Glutamatergic neuron (in vitro differentiated cells): ENCODE measurements at regions not wholly inside any gene's neighbourhood (a gene's known extent, or its start where the extent isn't known, plus 50 kb on each side); places are given as distances from the start of the nearest gene placed in this dataset.

ENCODE experiments used
- DNase-seq: peaks from one replicate; pipeline ENCODE4 v3.0.0; 2022
- H3K27ac Mint-ChIP-seq: one replicate; pipeline ENCODE4 v1.8.0; 2020; ENCODE audit warnings: mild to moderate bottlenecking, mixed read lengths, inconsistent platforms; ENCODE audit not compliant: unreplicated experiment
- H3K27me3 Mint-ChIP-seq: one replicate; pipeline ENCODE4 v1.8.0; 2020; ENCODE audit warnings: mild to moderate bottlenecking, moderate library complexity, mixed read lengths, inconsistent platforms; ENCODE audit not compliant: unreplicated experiment
- H3K36me3 Mint-ChIP-seq: one replicate; pipeline ENCODE4 v1.8.0; 2020; ENCODE audit warnings: mild to moderate bottlenecking, mixed read lengths, inconsistent platforms; ENCODE audit not compliant: unreplicated experiment
- H3K4me1 Mint-ChIP-seq: one replicate; pipeline ENCODE4 v1.8.0; 2020; ENCODE audit warnings: mild to moderate bottlenecking, low read depth, mixed read lengths, inconsistent platforms; ENCODE audit not compliant: unreplicated experiment
- H3K4me3 Mint-ChIP-seq: one replicate; pipeline ENCODE4 v1.8.0; 2020; ENCODE audit warnings: mild to moderate bottlenecking, mixed read lengths, inconsistent platforms; ENCODE audit not compliant: unreplicated experiment
- H3K9me3 Mint-ChIP-seq: one replicate; pipeline ENCODE4 v1.8.0; 2020; ENCODE audit warnings: mild to moderate bottlenecking, moderate library complexity, mixed read lengths, inconsistent platforms; ENCODE audit not compliant: unreplicated experiment
- CTCF ChIP-seq: fragments of 200-600 bp; sonication (generic); IDR thresholded peaks from one replicate; pipeline ENCODE4 v1.5.0; 2021; ENCODE audit not compliant: partially characterized antibody, unreplicated experiment

- no peak for DNase-seq
- TF ChIP-seq CTCF: no peak
- H3K4me3 Mint-ChIP-seq: no peak overlapping the region
- H3K9me3 Mint-ChIP-seq: peaks cover 6% of the 10 kb centered on the region
- H3K36me3 Mint-ChIP-seq: peaks cover 7% of the 10 kb centered on the region
- peaks cover 2% of the 10 kb centered on the region for H3K27me3 Mint-ChIP-seq
- H3K27ac Mint-ChIP-seq: no peak overlapping the region
- peaks cover 3% of the 10 kb centered on the region for H3K4me1 Mint-ChIP-seq
Measured at GRCh38 chr11:69423611-69424385, 57.7 kb upstream of the LINC01488 start.

GRCh38 chr11:69424748-69425147, 56.7 kb upstream of the LINC01488 start:
- H3K4me1 Mint-ChIP-seq: peaks cover 3% of the 10 kb centered on the region
- TF ChIP-seq CTCF: no peak
- DNase-seq: no peak
- H3K27ac Mint-ChIP-seq: no peak overlapping the region
- no peak overlapping the region for H3K4me3 Mint-ChIP-seq
- H3K27me3 Mint-ChIP-seq: peaks cover 7% of the 10 kb centered on the region
- H3K36me3 Mint-ChIP-seq: peaks cover 7% of the 10 kb centered on the region
- peaks cover 6% of the 10 kb centered on the region for H3K9me3 Mint-ChIP-seq

GRCh38 chr11:69425444-69425843, 56.0 kb upstream of the LINC01488 start:
- Mint-ChIP-seq H3K4me1 (peaks cover 3% of the 10 kb centered on the region), H3K4me3 (no peak overlapping the region), H3K9me3 (peaks cover 6% of the 10 kb centered on the region), H3K27ac (no peak overlapping the region), H3K27me3 (peaks cover 7% of the 10 kb centered on the region), H3K36me3 (peaks cover 7% of the 10 kb centered on the region)
- DNase-seq: no peak
- no peak for TF ChIP-seq CTCF

GRCh38 chr11:69425895-69426544, 55.4 kb upstream of the LINC01488 start:
- Mint-ChIP-seq H3K27ac (no peak overlapping the region), H3K4me1 (peaks cover 3% of the 10 kb centered on the region), H3K27me3 (peaks cover 7% of the 10 kb centered on the region), H3K36me3 (peaks cover 7% of the 10 kb centered on the region), H3K4me3 (no peak overlapping the region), H3K9me3 (peaks cover 6% of the 10 kb centered on the region)
- no peak for DNase-seq
- no peak for TF ChIP-seq CTCF

GRCh38 chr11:69427337-69427736, 54.1 kb upstream of the LINC01488 start:
- TF ChIP-seq CTCF: no peak
- no peak for DNase-seq
- Mint-ChIP-seq H3K27me3 (peaks cover 11% of the 10 kb centered on the region), H3K4me1 (no peaks in the 10 kb centered on the region), H3K36me3 (peaks cover 7% of the 10 kb centered on the region), H3K4me3 (no peak overlapping the region), H3K9me3 (peaks cover 3% of the 10 kb centered on the region), H3K27ac (no peak overlapping the region)
